K562 (cell line): ENCODE measurements at regions not wholly inside any gene's neighbourhood (a gene's known extent, or its start where the extent isn't known, plus 50 kb on each side); places are given as distances from the start of the nearest gene placed in this dataset.

Source experiments
- ATAC-seq: fragments of 200-7000 bp; cut with Tn5 transposase; 3 replicates; pipeline ENCODE4 v1.9.1; 2020; ENCODE audit warnings: moderate library complexity
- BruUV-seq: library from RNA; stranded (reverse); fragments of 400-500 nt; replicated peaks from 2 replicates; lab custom pipeline; 2021; lab: Mats Ljungman, UMichigan
- CTCF ChIA-PET: fragments of 300-600 bp; formaldehyde crosslinking; extraction: SDS; loops from one replicate; lab custom pipeline; 2021; ENCODE audit warnings: low intra/inter-chr PET ratio; lab: Yijun Ruan, JAX
- POLR2A ChIA-PET: fragments of 300-600, 350-650 bp; sonication (Branson Sonifier 250); formaldehyde crosslinking; extraction: SDS; loops from one replicate; lab custom pipeline; 2021; ENCODE audit warnings: antibody characterized with exemption, inconsistent platforms; lab: Yijun Ruan, JAX
- DNase-seq, 4 experiments: peaks; one replicate each; pipeline versions ENCODE4 v3.0.0 to v3.0.0-alpha.2; 2011 to 2018; ENCODE audit warnings: low spot score in 3 of 4, mixed read lengths in 3 of 4; ENCODE audit errors: extremely low read depth in 1 of 4
- FAIRE-seq: peaks from 2 replicates; lab custom pipeline; 2011; peaks lifted over from hg19 to GRCh38; lab: Jason Lieb, UNC
- H2AFZ ChIP-seq: 2 replicates; pipeline ENCODE4 v1.6.0; 2011; ENCODE audit warnings: low read depth, low read length, control low read depth, inconsistent platforms
- H3K27ac ChIP-seq: fragments of 200-600 bp; 3 replicates; pipeline ENCODE4 v1.8.0; 2011; ENCODE audit warnings: low read depth, mild to moderate bottlenecking, control low read depth, inconsistent platforms, low read length, moderate library complexity, mixed read lengths; ENCODE audit errors: extremely low read depth
- H3K27me3 ChIP-seq, 2 experiments: fragments of 300-600 bp in 1 of 2; 2 replicates in 1 of 2; 3 replicates in 1 of 2; pipeline versions ENCODE4 v1.6.0 to v1.8.0; 2011; ENCODE audit warnings: inconsistent platforms in 2 of 2, low read length in 2 of 2, mild to moderate bottlenecking in 1 of 2, mixed read lengths in 1 of 2, moderate library complexity in 1 of 2; ENCODE audit not compliant: control insufficient read depth in 2 of 2, insufficient read depth in 2 of 2
- H3K36me3 ChIP-seq: fragments of 300-600 bp; 3 replicates; pipeline ENCODE4 v1.8.0; 2011; ENCODE audit warnings: mild to moderate bottlenecking, low read length, inconsistent platforms; ENCODE audit not compliant: control insufficient read depth, insufficient read depth
- H3K4me1 ChIP-seq, 2 experiments: fragments of 200-600 bp in 1 of 2; replicated peaks in 1 of 2; 2 replicates in 1 of 2; 3 replicates in 1 of 2; pipeline versions ENCODE4 v1.5.1 to v1.8.0; 2011; ENCODE audit warnings: inconsistent platforms in 2 of 2, low read length in 2 of 2, mild to moderate bottlenecking in 1 of 2, mixed read lengths in 1 of 2, moderate library complexity in 1 of 2; ENCODE audit not compliant: control insufficient read depth in 2 of 2, insufficient read depth in 2 of 2
- H3K4me2 ChIP-seq: 2 replicates; pipeline ENCODE4 v1.6.1; 2011; ENCODE audit warnings: low read length, control low read depth, inconsistent platforms, mixed read lengths; ENCODE audit not compliant: insufficient read depth
- H3K4me3 ChIP-seq: fragments of 200-600 bp; sonication (generic), shearing (Covaris generic); 2 replicates; pipeline ENCODE4 v1.5.1; 2016; ENCODE audit warnings: control low read depth, inconsistent platforms
- H3K79me2 ChIP-seq: fragments of 200-600 bp; 3 replicates; pipeline ENCODE4 v1.8.0; 2011; ENCODE audit warnings: low read length, inconsistent platforms; ENCODE audit not compliant: control insufficient read depth, insufficient read depth
- H3K9ac ChIP-seq, 2 experiments: 2 replicates each; pipeline versions ENCODE4 v1.6.0 to v1.6.1; 2011; ENCODE audit warnings: low read depth in 2 of 2, low read length in 2 of 2, control low read depth in 1 of 2, inconsistent platforms in 1 of 2, mild to moderate bottlenecking in 1 of 2, mixed read lengths in 1 of 2; ENCODE audit not compliant: insufficient read depth in 1 of 2
- H3K9me1 ChIP-seq: one replicate; pipeline ENCODE4 v1.6.0; 2011; ENCODE audit warnings: inconsistent platforms, mild to moderate bottlenecking, low read length, moderate library complexity; ENCODE audit not compliant: control insufficient read depth, insufficient read depth
- H3K9me3 ChIP-seq: replicated peaks from 2 replicates; pipeline ENCODE4 v1.5.1; 2011; ENCODE audit warnings: low read depth, low read length, inconsistent platforms; ENCODE audit not compliant: control insufficient read depth, insufficient read depth
- H4K20me1 ChIP-seq: replicated peaks from 2 replicates; pipeline ENCODE4 v1.6.1; 2011; ENCODE audit warnings: low read length, inconsistent platforms, mixed read lengths; ENCODE audit not compliant: control insufficient read depth, insufficient read depth
- ATF7 ChIP-seq: fragments of 450-650 bp; IDR thresholded peaks from 2 replicates; pipeline ENCODE4 v1.7.1; 2014; ENCODE audit warnings: mild to moderate bottlenecking, moderate library complexity
- HIVEP1 ChIP-seq: fragments of 250-450 bp; sonication (Bioruptor Pico); IDR thresholded peaks from 2 replicates; pipeline ENCODE4 v1.4.0; 2020; ENCODE audit warnings: mild to moderate bottlenecking
- RUNX1 ChIP-seq: sonication (generic); IDR thresholded peaks from 2 replicates; pipeline ENCODE4 v1.6.1; 2016; ENCODE audit warnings: antibody characterized with exemption, low read depth
- ZNF143 ChIP-seq: sonication (generic); formaldehyde crosslinking; IDR thresholded peaks from 2 replicates; pipeline ENCODE4 v1.9.0; 2022; ENCODE audit warnings: mild to moderate bottlenecking, missing genetic modification reagents
- WGBS: fragments of 100-300 bp; shearing (Covaris generic); methylation state at CpG from one replicate; pipeline ENCODE4 v1.1.6; 2016; ENCODE audit warnings: low coverage, mixed read lengths; ENCODE audit not compliant: insufficient coverage; ENCODE audit errors: missing lambda C conversion rate; 5-methylcytosine and 5-hydroxymethylcytosine counted together
- in situ Hi-C: fragments of 300-500 bp; cut with MboI; formaldehyde crosslinking; loops from 4 replicates; pipeline ENCODE4 v1.15.0; 2018; ENCODE audit warnings: inconsistent platforms, mixed read lengths
- intact Hi-C: fragments of 100-400 bp; cut with micrococcal nuclease; formaldehyde crosslinking; loops from 2 replicates; pipeline ENCODE4 v1.14.2; 2022
- TF ChIP-seq, protein P1 (sequence below): fragments of 200-600 bp; sonication (generic); IDR thresholded peaks from one replicate; pipeline ENCODE4 v1.6.1; 2012; ENCODE audit warnings: mild to moderate bottlenecking, low read depth, low read length, inconsistent platforms

GRCh38 chr21:26691416-26691815 lies 118.3 kb upstream of the CYYR1 start:
- no peaks in the 10 kb centered on the region for H3K79me2 ChIP-seq
- no peak overlapping the region for H3K27ac ChIP-seq
- in situ Hi-C loops: no loop called here
- no TSS peak for BruUV-seq
- intact Hi-C loops: no loop called here
- no peak overlapping the region for H3K9ac ChIP-seq
- no peak for DNase-seq
- CTCF ChIA-PET: no interaction called here
- FAIRE-seq: no peak
- no peak overlapping the region for H2AFZ ChIP-seq
- no peaks in the 10 kb centered on the region for H3K4me1 ChIP-seq
- no peaks in the 10 kb centered on the region for H3K9me1 ChIP-seq
- no peaks in the 10 kb centered on the region for H3K27me3 ChIP-seq
- H3K4me3 ChIP-seq: no peak overlapping the region
- POLR2A ChIA-PET: no interaction called here
- 2% methylated on average over 2 of the region's 2 CpGs for WGBS
- H3K4me2 ChIP-seq: no peak overlapping the region
- H3K36me3 ChIP-seq: no peaks in the 10 kb centered on the region
- no peaks in the 10 kb centered on the region; the same call in 1 of the 2 replicates for H3K9me3 ChIP-seq
- no peak for TF ChIP-seq ZNF143 (CRISPR knock-in tag)
- no peak for ATAC-seq
- H4K20me1 ChIP-seq: no peaks in the 10 kb centered on the region

GRCh38 chr21:26686705-26687104 lies 113.6 kb upstream of the CYYR1 start:
- FAIRE-seq (no peak), DNase-seq (no peak), ATAC-seq (no peak)
- no peak overlapping the region for H3K4me3 ChIP-seq
- no peak overlapping the region for H3K27ac ChIP-seq
- no peak overlapping the region for H3K9ac ChIP-seq
- BruUV-seq: no TSS peak
- in situ Hi-C loops: no loop called here
- H3K4me2 ChIP-seq: no peak overlapping the region
- H3K9me3 ChIP-seq: no peaks in the 10 kb centered on the region
- H3K27me3 ChIP-seq: no peaks in the 10 kb centered on the region
- H3K9me1 ChIP-seq: no peaks in the 10 kb centered on the region
- intact Hi-C loops: no loop called here
- H4K20me1 ChIP-seq: no peaks in the 10 kb centered on the region
- no peaks in the 10 kb centered on the region for H3K36me3 ChIP-seq
- H2AFZ ChIP-seq: no peak overlapping the region
- POLR2A ChIA-PET: no interaction called here
- no peaks in the 10 kb centered on the region for H3K79me2 ChIP-seq
- 2% methylated on average over 6 of the region's 6 CpGs for WGBS
- no peaks in the 10 kb centered on the region for H3K4me1 ChIP-seq
- CTCF ChIA-PET: no interaction called here
- TF ChIP-seq ATF7 (peak; percentile 50; the same call in 1 of the 2 replicates), HIVEP1 (CRISPR knock-in tag) (no peak), RUNX1 (no peak)
- TF ChIP-seq, protein P1, sequence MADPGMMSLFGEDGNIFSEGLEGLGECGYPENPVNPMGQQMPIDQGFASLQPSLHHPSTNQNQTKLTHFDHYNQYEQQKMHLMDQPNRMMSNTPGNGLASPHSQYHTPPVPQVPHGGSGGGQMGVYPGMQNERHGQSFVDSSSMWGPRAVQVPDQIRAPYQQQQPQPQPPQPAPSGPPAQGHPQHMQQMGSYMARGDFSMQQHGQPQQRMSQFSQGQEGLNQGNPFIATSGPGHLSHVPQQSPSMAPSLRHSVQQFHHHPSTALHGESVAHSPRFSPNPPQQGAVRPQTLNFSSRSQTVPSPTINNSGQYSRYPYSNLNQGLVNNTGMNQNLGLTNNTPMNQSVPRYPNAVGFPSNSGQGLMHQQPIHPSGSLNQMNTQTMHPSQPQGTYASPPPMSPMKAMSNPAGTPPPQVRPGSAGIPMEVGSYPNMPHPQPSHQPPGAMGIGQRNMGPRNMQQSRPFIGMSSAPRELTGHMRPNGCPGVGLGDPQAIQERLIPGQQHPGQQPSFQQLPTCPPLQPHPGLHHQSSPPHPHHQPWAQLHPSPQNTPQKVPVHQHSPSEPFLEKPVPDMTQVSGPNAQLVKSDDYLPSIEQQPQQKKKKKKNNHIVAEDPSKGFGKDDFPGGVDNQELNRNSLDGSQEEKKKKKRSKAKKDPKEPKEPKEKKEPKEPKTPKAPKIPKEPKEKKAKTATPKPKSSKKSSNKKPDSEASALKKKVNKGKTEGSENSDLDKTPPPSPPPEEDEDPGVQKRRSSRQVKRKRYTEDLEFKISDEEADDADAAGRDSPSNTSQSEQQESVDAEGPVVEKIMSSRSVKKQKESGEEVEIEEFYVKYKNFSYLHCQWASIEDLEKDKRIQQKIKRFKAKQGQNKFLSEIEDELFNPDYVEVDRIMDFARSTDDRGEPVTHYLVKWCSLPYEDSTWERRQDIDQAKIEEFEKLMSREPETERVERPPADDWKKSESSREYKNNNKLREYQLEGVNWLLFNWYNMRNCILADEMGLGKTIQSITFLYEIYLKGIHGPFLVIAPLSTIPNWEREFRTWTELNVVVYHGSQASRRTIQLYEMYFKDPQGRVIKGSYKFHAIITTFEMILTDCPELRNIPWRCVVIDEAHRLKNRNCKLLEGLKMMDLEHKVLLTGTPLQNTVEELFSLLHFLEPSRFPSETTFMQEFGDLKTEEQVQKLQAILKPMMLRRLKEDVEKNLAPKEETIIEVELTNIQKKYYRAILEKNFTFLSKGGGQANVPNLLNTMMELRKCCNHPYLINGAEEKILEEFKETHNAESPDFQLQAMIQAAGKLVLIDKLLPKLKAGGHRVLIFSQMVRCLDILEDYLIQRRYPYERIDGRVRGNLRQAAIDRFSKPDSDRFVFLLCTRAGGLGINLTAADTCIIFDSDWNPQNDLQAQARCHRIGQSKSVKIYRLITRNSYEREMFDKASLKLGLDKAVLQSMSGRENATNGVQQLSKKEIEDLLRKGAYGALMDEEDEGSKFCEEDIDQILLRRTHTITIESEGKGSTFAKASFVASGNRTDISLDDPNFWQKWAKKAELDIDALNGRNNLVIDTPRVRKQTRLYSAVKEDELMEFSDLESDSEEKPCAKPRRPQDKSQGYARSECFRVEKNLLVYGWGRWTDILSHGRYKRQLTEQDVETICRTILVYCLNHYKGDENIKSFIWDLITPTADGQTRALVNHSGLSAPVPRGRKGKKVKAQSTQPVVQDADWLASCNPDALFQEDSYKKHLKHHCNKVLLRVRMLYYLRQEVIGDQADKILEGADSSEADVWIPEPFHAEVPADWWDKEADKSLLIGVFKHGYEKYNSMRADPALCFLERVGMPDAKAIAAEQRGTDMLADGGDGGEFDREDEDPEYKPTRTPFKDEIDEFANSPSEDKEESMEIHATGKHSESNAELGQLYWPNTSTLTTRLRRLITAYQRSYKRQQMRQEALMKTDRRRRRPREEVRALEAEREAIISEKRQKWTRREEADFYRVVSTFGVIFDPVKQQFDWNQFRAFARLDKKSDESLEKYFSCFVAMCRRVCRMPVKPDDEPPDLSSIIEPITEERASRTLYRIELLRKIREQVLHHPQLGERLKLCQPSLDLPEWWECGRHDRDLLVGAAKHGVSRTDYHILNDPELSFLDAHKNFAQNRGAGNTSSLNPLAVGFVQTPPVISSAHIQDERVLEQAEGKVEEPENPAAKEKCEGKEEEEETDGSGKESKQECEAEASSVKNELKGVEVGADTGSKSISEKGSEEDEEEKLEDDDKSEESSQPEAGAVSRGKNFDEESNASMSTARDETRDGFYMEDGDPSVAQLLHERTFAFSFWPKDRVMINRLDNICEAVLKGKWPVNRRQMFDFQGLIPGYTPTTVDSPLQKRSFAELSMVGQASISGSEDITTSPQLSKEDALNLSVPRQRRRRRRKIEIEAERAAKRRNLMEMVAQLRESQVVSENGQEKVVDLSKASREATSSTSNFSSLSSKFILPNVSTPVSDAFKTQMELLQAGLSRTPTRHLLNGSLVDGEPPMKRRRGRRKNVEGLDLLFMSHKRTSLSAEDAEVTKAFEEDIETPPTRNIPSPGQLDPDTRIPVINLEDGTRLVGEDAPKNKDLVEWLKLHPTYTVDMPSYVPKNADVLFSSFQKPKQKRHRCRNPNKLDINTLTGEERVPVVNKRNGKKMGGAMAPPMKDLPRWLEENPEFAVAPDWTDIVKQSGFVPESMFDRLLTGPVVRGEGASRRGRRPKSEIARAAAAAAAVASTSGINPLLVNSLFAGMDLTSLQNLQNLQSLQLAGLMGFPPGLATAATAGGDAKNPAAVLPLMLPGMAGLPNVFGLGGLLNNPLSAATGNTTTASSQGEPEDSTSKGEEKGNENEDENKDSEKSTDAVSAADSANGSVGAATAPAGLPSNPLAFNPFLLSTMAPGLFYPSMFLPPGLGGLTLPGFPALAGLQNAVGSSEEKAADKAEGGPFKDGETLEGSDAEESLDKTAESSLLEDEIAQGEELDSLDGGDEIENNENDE: no peak
